GM10248 (cell line): ENCODE measurements at regions not wholly inside any gene's neighbourhood (a gene's known extent, or its start where the extent isn't known, plus 50 kb on each side); places are given as distances from the start of the nearest gene placed in this dataset.

Experiments
- CTCF ChIA-PET: fragments of 300-600 bp; sonication (Branson Sonifier 250); formaldehyde crosslinking; extraction: SDS; loops from one replicate; lab custom pipeline; 2021; ENCODE audit warnings: antibody characterized with exemption; lab: Yijun Ruan, JAX
- POLR2A ChIA-PET: fragments of 350-650 bp; sonication (Branson Sonifier 250); formaldehyde crosslinking; extraction: SDS; loops from one replicate; lab custom pipeline; 2020; ENCODE audit warnings: antibody characterized with exemption; lab: Yijun Ruan, JAX
- DNase-seq: peaks from one replicate; pipeline ENCODE4 v3.0.0; 2012; ENCODE audit errors: extremely low spot score
- CTCF ChIP-seq: IDR thresholded peaks from 2 replicates; pipeline ENCODE4 v1.5.1; 2012; ENCODE audit warnings: mild to moderate bottlenecking, low read depth; ENCODE audit errors: extremely low read depth, missing control alignments, control extremely low read depth

DNA sequence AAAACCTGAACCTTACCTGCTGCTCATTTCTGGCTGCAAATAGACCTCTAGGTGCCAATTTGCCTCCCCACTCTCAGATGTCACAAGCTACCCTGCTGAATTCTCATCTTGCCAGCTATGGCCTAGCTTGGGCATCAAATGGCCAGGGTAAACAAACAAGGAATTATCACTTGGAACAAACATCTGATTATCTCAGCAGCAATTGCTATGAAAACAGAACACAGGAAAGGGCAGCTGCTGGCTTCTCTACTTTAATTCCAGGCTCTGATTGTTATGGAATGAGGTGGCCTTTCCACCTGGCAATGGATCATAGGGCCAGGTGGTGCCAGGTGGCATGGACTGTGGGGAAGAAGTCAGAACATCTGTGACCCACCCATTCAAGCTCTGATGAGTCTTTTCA lies 505.1 kb downstream of the TLR4 start:
- CTCF ChIA-PET = no interaction called here
- POLR2A ChIA-PET = no interaction called here
- no peak for DNase-seq
- TF ChIP-seq CTCF = no peak

GRCh38 chr9:118215549-118215948 lies 511.3 kb downstream of the TLR4 start:
- ChIA-PET CTCF (no interaction called here), POLR2A (no interaction called here)
- DNase-seq = no peak
- no peak for TF ChIP-seq CTCF

GRCh38 chr9:118222375-118222774 lies 518.2 kb downstream of the TLR4 start:
- ChIA-PET CTCF (interaction anchor here (1.1 kb wide), 1 partner anchor 10 kb away, joined by 3 read pairs; no protein-coding TSS in a partner anchor), POLR2A (no interaction called here)
- no peak for TF ChIP-seq CTCF
- DNase-seq = no peak

DNA sequence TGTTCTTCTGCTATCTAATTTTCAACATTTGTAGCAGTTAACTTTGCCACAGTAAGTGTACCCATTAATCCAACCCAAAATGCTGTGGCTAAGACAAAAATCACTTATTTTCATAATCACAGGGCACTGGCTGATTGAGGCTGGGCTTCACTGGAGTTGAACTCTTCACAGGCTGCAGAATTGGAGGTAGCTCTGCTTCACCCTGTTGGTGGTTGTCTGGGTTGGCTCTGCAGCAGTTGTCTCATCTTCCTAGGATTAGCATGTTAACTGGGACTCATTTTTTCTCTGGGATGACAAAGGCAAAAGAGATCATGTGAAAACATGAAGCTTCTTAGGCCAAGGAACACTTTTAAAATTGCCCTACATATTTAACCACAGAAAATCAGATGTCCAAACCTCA lies 518.9 kb downstream of the TLR4 start:
- DNase-seq = no peak

GRCh38 chr9:118230329-118230728 lies 526.1 kb downstream of the TLR4 start:
- DNase-seq = no peak
- ChIA-PET CTCF (no interaction called here), POLR2A (no interaction called here)
- TF ChIP-seq CTCF = no peak

More for the DNA sequence above, 518.9 kb downstream of the TLR4 start:
- CTCF ChIA-PET = no interaction called here
- POLR2A ChIA-PET = no interaction called here
- no peak for TF ChIP-seq CTCF

DNA sequence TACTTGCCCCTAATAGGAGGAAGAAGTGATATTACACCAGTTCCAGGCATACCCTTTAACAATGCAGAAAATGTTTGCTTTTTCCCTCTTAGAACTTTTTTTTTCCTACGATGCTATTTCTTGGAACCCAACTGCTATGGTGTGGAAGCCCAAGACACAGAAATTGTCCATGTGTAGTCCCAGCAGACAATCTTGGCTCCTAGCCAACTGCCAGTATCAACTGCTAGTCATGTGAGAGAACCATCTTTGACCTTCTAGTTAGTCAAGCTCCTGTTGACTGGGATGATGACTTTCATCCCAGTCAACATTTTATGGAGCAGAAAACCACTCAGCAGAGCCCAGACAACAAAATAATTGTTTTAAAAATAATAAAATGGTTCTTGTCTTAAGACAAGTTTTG lies 532.4 kb downstream of the TLR4 start:
- DNase-seq = no peak
- TF ChIP-seq CTCF = no peak
- ChIA-PET CTCF (no interaction called here), POLR2A (no interaction called here)

- ChIA-PET CTCF (no interaction called here), POLR2A (no interaction called here)
- no peak for TF ChIP-seq CTCF
- no peak for DNase-seq
Observed at GRCh38 chr9:118238139-118238538, 533.9 kb downstream of the TLR4 start.
